ENCODE measurements at regions not wholly inside any gene's neighbourhood (a gene's known extent, or its start where the extent isn't known, plus 50 kb on each side); places are given as distances from the start of the nearest gene placed in this dataset.

GRCh38 chr10:112087953-112088456 lies 95.6 kb downstream of the GPAM start:
- DNase-seq, result no peak

GRCh38 chr10:112091703-112092102 lies 91.9 kb downstream of the GPAM start:
- no peak for DNase-seq

GRCh38 chr10:112092519-112092918 lies 91.0 kb downstream of the GPAM start:
- DNase-seq, result no peak

- no peak for DNase-seq
Measured at GRCh38 chr10:112094984-112095383, 88.6 kb downstream of the GPAM start.

GRCh38 chr10:112095731-112096130 lies 87.8 kb downstream of the GPAM start:
- DNase-seq, result no peak

- no peak for DNase-seq
Measured at GRCh38 chr10:112098682-112099081, 84.9 kb downstream of the GPAM start.
